SIG-M5 treated with dmso at 0.1 percent for 504 hours (cell line): ENCODE measurements at regions not wholly inside any gene's neighbourhood (a gene's known extent, or its start where the extent isn't known, plus 50 kb on each side); places are given as distances from the start of the nearest gene placed in this dataset.

Experiments used
- DNase-seq: peaks from one replicate; lab custom pipeline; 2025; ENCODE audit not compliant: unreplicated experiment; lab: John Stamatoyannopoulos, UW

- DNase-seq, result no peak
Observed at GRCh38 chr13:62336507-62336906, 920.9 kb upstream of the PCDH20 start.

- no peak for DNase-seq
Observed at GRCh38 chr13:62333466-62333865, 917.8 kb upstream of the PCDH20 start.

GRCh38 chr13:62331384-62331783, 915.7 kb upstream of the PCDH20 start:
- DNase-seq, result no peak

GRCh38 chr13:62327367-62327766, 911.7 kb upstream of the PCDH20 start:
- no peak for DNase-seq

GRCh38 chr13:62324842-62325241, 909.2 kb upstream of the PCDH20 start:
- DNase-seq, result no peak

- DNase-seq, result no peak
Observed at GRCh38 chr13:62321895-62322294, 906.2 kb upstream of the PCDH20 start.

- no peak for DNase-seq
Observed at GRCh38 chr13:62321139-62321538, 905.5 kb upstream of the PCDH20 start.

GRCh38 chr13:62320129-62321108, 904.8 kb upstream of the PCDH20 start:
- DNase-seq, result peak; percentile 23

GRCh38 chr13:62309904-62310303, 894.3 kb upstream of the PCDH20 start:
- no peak for DNase-seq

GRCh38 chr13:62305756-62306155, 890.1 kb upstream of the PCDH20 start:
- no peak for DNase-seq

GRCh38 chr13:62302341-62302740, 886.7 kb upstream of the PCDH20 start:
- no peak for DNase-seq

GRCh38 chr13:62299988-62300387, 884.3 kb upstream of the PCDH20 start:
- no peak for DNase-seq

- DNase-seq, result no peak
Observed at GRCh38 chr13:62296812-62297211, 881.2 kb upstream of the PCDH20 start.

GRCh38 chr13:62294244-62294643, 878.6 kb upstream of the PCDH20 start:
- no peak for DNase-seq

- no peak for DNase-seq
Observed at GRCh38 chr13:62292714-62293480, 877.2 kb upstream of the PCDH20 start.

GRCh38 chr13:62290542-62290941, 874.9 kb upstream of the PCDH20 start:
- no peak for DNase-seq

GRCh38 chr13:62287764-62288163, 872.1 kb upstream of the PCDH20 start:
- DNase-seq, result no peak

GRCh38 chr13:62280590-62280989, 864.9 kb upstream of the PCDH20 start:
- peak; percentile 30 for DNase-seq

GRCh38 chr13:62278271-62278670, 862.6 kb upstream of the PCDH20 start:
- no peak for DNase-seq

GRCh38 chr13:62251734-62252133, 836.1 kb upstream of the PCDH20 start:
- no peak for DNase-seq

- DNase-seq, result no peak
Observed at GRCh38 chr13:62250501-62251201, 835.0 kb upstream of the PCDH20 start.
